ENCODE measurements at regions not wholly inside any gene's neighbourhood (a gene's known extent, or its start where the extent isn't known, plus 50 kb on each side); places are given as distances from the start of the nearest gene placed in this dataset.
"Not testable (repeated sequence)": the region's sequence is repeated elsewhere in the genome, so short reads cannot be mapped to it uniquely, and the experiment has no call there.

- no peaks in the 10 kb centered on the region for H3K27me3 ChIP-seq (replicated peaks)
- no peaks in the 10 kb centered on the region for H3K4me1 ChIP-seq (replicated peaks)
- H3K4me3 ChIP-seq: no peak overlapping the region
- no peak for DNase-seq (ENCODE audit: low read depth in 1 of 2, low spot score in 2 of 2)
- H3K27ac ChIP-seq: no peak overlapping the region
- H3K36me3 ChIP-seq: no peaks in the 10 kb centered on the region
- no peaks in the 10 kb centered on the region for H3K9me3 ChIP-seq (replicated peaks)
Observed at GRCh38 chr13:90902255-90902654, 445.2 kb upstream of the MIR17HG start.

GRCh38 chr13:90906554-90906953 lies 440.9 kb upstream of the MIR17HG start:
- H3K27me3 ChIP-seq (replicated peaks): no peaks in the 10 kb centered on the region
- no peaks in the 10 kb centered on the region for H3K4me1 ChIP-seq (replicated peaks)
- H3K4me3 ChIP-seq: no peak overlapping the region
- no peaks in the 10 kb centered on the region for H3K36me3 ChIP-seq
- no peak overlapping the region for H3K27ac ChIP-seq
- H3K9me3 ChIP-seq (replicated peaks): no peaks in the 10 kb centered on the region
- DNase-seq (ENCODE audit: low read depth in 1 of 2, low spot score in 2 of 2): no peak

GRCh38 chr13:90908792-90909191 lies 438.7 kb upstream of the MIR17HG start:
- no peak overlapping the region for H3K27ac ChIP-seq
- H3K4me3 ChIP-seq: no peak overlapping the region
- DNase-seq (ENCODE audit: low read depth in 1 of 2, low spot score in 2 of 2): no peak
- no peaks in the 10 kb centered on the region for H3K36me3 ChIP-seq
- H3K9me3 ChIP-seq (replicated peaks): no peaks in the 10 kb centered on the region
- no peaks in the 10 kb centered on the region for H3K4me1 ChIP-seq (replicated peaks)
- H3K27me3 ChIP-seq (replicated peaks): no peaks in the 10 kb centered on the region

DNA sequence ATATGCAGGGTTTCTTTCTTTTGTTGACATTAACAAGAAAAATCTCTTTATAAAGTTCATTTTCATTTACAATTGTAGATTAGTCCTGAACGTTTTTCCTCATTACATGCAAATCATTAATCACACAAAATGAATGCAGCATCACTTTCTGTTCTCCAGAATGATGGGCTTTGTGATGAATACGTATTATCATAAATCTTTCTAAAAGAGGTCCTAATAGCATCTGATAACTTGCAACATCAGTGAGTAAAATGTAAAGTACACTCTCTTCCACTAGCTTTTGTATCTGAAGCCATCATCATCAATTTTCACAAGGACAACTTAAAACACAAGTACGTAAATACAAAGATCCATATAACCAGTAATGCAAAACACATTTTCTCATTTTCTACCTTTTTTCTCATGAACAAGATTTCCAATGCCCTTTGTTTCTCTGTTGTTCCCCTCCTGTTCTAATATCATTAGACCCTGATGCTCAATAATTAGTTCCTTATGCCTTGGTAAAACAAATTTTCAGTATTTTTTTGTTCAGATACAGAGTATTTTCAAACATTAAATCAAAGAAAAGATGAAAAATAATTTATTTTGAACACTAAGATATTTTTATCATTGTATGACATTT lies 437.4 kb upstream of the MIR17HG start:
- no peaks in the 10 kb centered on the region for H3K4me1 ChIP-seq (replicated peaks)
- H3K27me3 ChIP-seq (replicated peaks): no peaks in the 10 kb centered on the region
- no peaks in the 10 kb centered on the region for H3K9me3 ChIP-seq (replicated peaks)
- no peak overlapping the region for H3K4me3 ChIP-seq
- no peak overlapping the region for H3K27ac ChIP-seq
- no peak for DNase-seq (ENCODE audit: low read depth in 1 of 2, low spot score in 2 of 2)
- no peaks in the 10 kb centered on the region for H3K36me3 ChIP-seq

- no peaks in the 10 kb centered on the region for H3K4me1 ChIP-seq (replicated peaks)
- H3K4me3 ChIP-seq: no peak overlapping the region
- H3K27me3 ChIP-seq (replicated peaks): no peaks in the 10 kb centered on the region
- no peaks in the 10 kb centered on the region for H3K36me3 ChIP-seq
- H3K9me3 ChIP-seq (replicated peaks): no peaks in the 10 kb centered on the region
- no peak overlapping the region for H3K27ac ChIP-seq
- no peak for DNase-seq (ENCODE audit: low read depth in 1 of 2, low spot score in 2 of 2)
Observed at GRCh38 chr13:90912247-90912646, 435.2 kb upstream of the MIR17HG start.

- H3K27ac ChIP-seq: no peak overlapping the region
- H3K27me3 ChIP-seq (replicated peaks): no peaks in the 10 kb centered on the region
- H3K9me3 ChIP-seq (replicated peaks): no peaks in the 10 kb centered on the region
- no peak overlapping the region for H3K4me3 ChIP-seq
- H3K36me3 ChIP-seq: no peaks in the 10 kb centered on the region
- DNase-seq (ENCODE audit: low read depth in 1 of 2, low spot score in 2 of 2): no peak
- H3K4me1 ChIP-seq (replicated peaks): no peaks in the 10 kb centered on the region
Observed at GRCh38 chr13:90918536-90918935, 429.0 kb upstream of the MIR17HG start.

- no peak overlapping the region for H3K4me3 ChIP-seq
- no peaks in the 10 kb centered on the region for H3K27me3 ChIP-seq (replicated peaks)
- DNase-seq (ENCODE audit: low read depth in 1 of 2, low spot score in 2 of 2): no peak
- H3K27ac ChIP-seq: no peak overlapping the region
- no peaks in the 10 kb centered on the region for H3K9me3 ChIP-seq (replicated peaks)
- no peaks in the 10 kb centered on the region for H3K36me3 ChIP-seq
- H3K4me1 ChIP-seq (replicated peaks): no peaks in the 10 kb centered on the region
Observed at GRCh38 chr13:90919153-90919552, 428.3 kb upstream of the MIR17HG start.

- no peak for DNase-seq (ENCODE audit: low read depth in 1 of 2, low spot score in 2 of 2)
- no peak overlapping the region for H3K27ac ChIP-seq
- H3K9me3 ChIP-seq (replicated peaks): no peaks in the 10 kb centered on the region
- H3K36me3 ChIP-seq: no peaks in the 10 kb centered on the region
- no peaks in the 10 kb centered on the region for H3K27me3 ChIP-seq (replicated peaks)
- no peak overlapping the region for H3K4me3 ChIP-seq
- no peaks in the 10 kb centered on the region for H3K4me1 ChIP-seq (replicated peaks)
Observed at GRCh38 chr13:90926459-90926858, 421.0 kb upstream of the MIR17HG start.

DNA sequence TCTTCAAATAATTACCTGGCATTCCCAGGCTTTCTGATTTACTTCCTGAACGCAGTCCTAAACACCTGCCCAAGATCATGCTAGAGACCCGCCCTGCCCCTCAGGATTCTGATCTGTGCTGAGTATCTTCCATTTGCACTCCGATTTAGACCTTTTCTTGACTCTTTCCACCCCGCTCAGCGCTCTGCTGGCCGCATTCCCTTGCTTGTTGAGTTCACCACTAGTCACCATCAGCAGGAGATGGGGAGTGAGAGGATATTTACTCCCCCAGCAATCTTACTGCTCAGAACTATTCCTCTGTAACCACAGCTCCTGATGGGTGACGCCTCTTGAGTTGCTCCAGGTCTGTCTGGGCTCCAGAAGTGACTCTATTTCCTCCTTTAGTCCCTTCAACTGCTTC lies 419.4 kb upstream of the MIR17HG start:
- Histone ChIP-seq H3K4me3 (no peak overlapping the region), H3K27me3 (replicated peaks) (no peaks in the 10 kb centered on the region), H3K4me1 (replicated peaks) (no peaks in the 10 kb centered on the region), H3K9me3 (replicated peaks) (no peaks in the 10 kb centered on the region), H3K27ac (no peak overlapping the region), H3K36me3 (no peaks in the 10 kb centered on the region)
- DNase-seq (ENCODE audit: low read depth in 1 of 2, low spot score in 2 of 2): no peak

GRCh38 chr13:90933097-90933826 lies 414.2 kb upstream of the MIR17HG start:
- H3K9me3 ChIP-seq (replicated peaks): no peaks in the 10 kb centered on the region
- no peaks in the 10 kb centered on the region for H3K27me3 ChIP-seq (replicated peaks)
- no peak overlapping the region for H3K4me3 ChIP-seq
- no peak for DNase-seq (ENCODE audit: low read depth in 1 of 2, low spot score in 2 of 2)
- no peaks in the 10 kb centered on the region for H3K4me1 ChIP-seq (replicated peaks)
- no peaks in the 10 kb centered on the region for H3K36me3 ChIP-seq
- H3K27ac ChIP-seq: no peak overlapping the region

- Histone ChIP-seq H3K36me3 (no peaks in the 10 kb centered on the region), H3K27me3 (replicated peaks) (no peaks in the 10 kb centered on the region), H3K27ac (no peak overlapping the region), H3K9me3 (replicated peaks) (no peaks in the 10 kb centered on the region), H3K4me1 (replicated peaks) (no peaks in the 10 kb centered on the region), H3K4me3 (no peak overlapping the region)
- no peak for DNase-seq (ENCODE audit: low read depth in 1 of 2, low spot score in 2 of 2)
Observed at GRCh38 chr13:90934741-90935140, 412.7 kb upstream of the MIR17HG start.

DNA sequence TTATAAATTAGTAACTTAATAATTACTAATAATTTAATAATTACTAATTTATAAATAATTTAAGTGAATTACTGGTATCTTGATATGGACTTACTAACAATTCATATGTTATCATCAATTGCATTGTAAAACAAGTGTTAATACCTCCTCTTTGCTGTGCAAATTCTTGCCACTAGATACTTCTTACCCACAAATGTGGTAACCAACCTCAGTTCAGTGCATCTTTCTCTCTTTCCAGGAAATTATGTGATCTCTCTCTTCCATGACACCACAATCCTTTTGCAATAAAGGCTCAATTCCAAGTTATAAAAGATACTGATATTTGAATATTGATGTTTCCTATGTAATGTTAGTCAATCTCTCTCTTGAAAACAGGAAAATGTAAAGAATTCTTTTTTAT lies 408.6 kb upstream of the MIR17HG start:
- no peak overlapping the region for H3K27ac ChIP-seq
- no peaks in the 10 kb centered on the region for H3K9me3 ChIP-seq (replicated peaks)
- no peak for DNase-seq (ENCODE audit: low read depth in 1 of 2, low spot score in 2 of 2)
- H3K36me3 ChIP-seq: no peaks in the 10 kb centered on the region
- no peak overlapping the region for H3K4me3 ChIP-seq
- no peaks in the 10 kb centered on the region for H3K4me1 ChIP-seq (replicated peaks)
- no peaks in the 10 kb centered on the region for H3K27me3 ChIP-seq (replicated peaks)

GRCh38 chr13:90943946-90944345 lies 403.5 kb upstream of the MIR17HG start:
- no peaks in the 10 kb centered on the region for H3K4me1 ChIP-seq (replicated peaks)
- no peaks in the 10 kb centered on the region for H3K36me3 ChIP-seq
- no peaks in the 10 kb centered on the region for H3K9me3 ChIP-seq (replicated peaks)
- H3K4me3 ChIP-seq: no peak overlapping the region
- DNase-seq (ENCODE audit: low read depth in 1 of 2, low spot score in 2 of 2): no peak
- no peak overlapping the region for H3K27ac ChIP-seq
- H3K27me3 ChIP-seq (replicated peaks): no peaks in the 10 kb centered on the region

DNA sequence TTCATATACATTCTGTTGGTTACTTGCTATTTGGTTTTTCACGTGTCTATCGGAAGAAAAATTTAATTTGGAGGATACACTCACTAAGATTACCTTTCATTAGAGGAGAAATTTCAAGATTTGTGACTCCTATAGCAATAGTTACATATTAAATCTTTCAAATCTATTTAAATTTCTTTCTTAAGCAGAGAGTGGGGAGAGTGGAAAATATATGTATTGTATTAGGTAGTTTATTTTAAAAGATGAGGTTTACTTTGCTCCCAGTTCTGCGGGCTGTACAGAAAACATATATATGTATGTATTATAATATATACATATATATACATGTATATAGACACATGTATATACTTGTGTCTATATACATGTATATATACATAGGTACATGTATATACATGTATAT lies 402.3 kb upstream of the MIR17HG start:
- H3K27me3 ChIP-seq (replicated peaks); H3K4me1 ChIP-seq (replicated peaks); H3K27ac ChIP-seq; H3K4me3 ChIP-seq; H3K36me3 ChIP-seq; DNase-seq (ENCODE audit: low read depth in 1 of 2, low spot score in 2 of 2); H3K9me3 ChIP-seq (replicated peaks): not testable (repeated sequence)

- H3K36me3 ChIP-seq; H3K4me1 ChIP-seq (replicated peaks); H3K4me3 ChIP-seq; DNase-seq (ENCODE audit: low read depth in 1 of 2, low spot score in 2 of 2); H3K9me3 ChIP-seq (replicated peaks); H3K27ac ChIP-seq; H3K27me3 ChIP-seq (replicated peaks): not testable (repeated sequence)
Observed at GRCh38 chr13:90946125-90946524, 401.4 kb upstream of the MIR17HG start.
